RWPE1 (cell line): ENCODE measurements at regions not wholly inside any gene's neighbourhood (a gene's known extent, or its start where the extent isn't known, plus 50 kb on each side); places are given as distances from the start of the nearest gene placed in this dataset.

Experiments used
- CTCF ChIA-PET: fragments of 350-600 bp; sonication (Branson Sonifier 250); formaldehyde crosslinking; extraction: SDS; loops from one replicate; lab custom pipeline; 2021; lab: Yijun Ruan, JAX
- POLR2A ChIA-PET: fragments of 400-600 bp; formaldehyde crosslinking; extraction: SDS; loops from one replicate; lab custom pipeline; 2020; ENCODE audit warnings: antibody characterized with exemption; ENCODE audit not compliant: low non-redundant PET; lab: Yijun Ruan, JAX
- DNase-seq: peaks from one replicate; pipeline ENCODE4 v3.0.0; 2012; ENCODE audit warnings: low spot score
- H3K27ac ChIP-seq: fragments of 450-650 bp; 2 replicates; pipeline ENCODE4 v1.5.1; 2017
- CTCF ChIP-seq: fragments of 450-650 bp; conservative IDR thresholded peaks from 2 replicates; pipeline ENCODE4 v1.5.1; 2017; ENCODE audit warnings: low read depth, mild to moderate bottlenecking

DNA sequence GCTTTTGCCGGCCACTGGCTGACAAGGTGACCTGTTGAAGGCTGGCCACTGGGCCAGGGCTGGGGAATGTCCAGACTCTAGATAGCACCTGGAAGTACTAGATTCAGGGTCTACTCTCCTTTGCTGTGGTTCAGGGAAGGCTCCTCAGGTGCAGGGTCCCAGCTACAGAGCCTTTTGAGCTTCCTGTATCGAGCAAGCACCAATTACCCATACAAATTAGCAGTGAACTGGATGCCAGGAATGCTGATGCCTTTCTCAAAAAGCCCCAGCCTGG, 213.4 kb downstream of the CYP26B1 start:
- POLR2A ChIA-PET: no interaction called here
- TF ChIP-seq CTCF: no peak

DNA sequence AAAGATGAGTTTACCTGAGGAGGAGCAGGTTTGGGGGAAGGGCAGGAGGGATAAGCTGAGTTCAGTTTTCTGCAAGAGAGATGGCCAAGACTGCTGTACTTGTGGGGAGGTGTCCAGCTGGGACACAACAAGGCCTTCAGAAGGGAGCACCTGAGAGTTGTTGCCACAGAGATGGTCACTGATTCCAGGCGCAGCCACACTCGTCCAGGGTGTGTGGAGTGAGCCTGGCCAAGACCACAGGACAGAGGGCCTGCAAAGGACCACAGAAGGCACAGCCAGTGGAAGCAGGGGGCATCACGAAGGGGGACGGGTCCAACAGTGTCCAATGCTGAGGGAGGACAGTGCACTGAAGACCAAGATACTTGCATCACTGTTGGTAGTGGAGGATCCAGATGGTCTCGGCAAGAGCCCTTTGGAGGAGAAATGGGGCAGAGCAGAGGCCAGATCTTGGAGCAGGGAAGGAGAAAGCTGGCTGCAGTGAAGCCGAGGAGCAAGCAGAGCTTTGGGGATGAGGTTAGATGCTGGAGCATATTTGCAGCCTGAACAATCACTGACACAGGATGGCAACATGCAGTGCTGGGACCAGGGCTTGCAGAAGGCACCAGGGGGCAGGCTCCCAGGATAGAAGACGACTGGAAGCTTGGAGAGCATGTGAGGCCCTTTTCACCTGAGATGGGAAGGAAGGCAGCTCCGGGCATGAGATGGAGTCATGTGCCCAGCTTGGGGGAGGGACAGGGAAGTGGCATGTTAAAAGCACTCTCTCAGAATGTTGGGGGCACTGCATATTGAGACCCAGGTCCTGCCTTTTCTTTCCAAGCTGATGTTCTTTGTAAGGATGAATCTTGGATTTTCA, 214.0 kb downstream of the CYP26B1 start:
- POLR2A ChIA-PET: no interaction called here
- CTCF ChIA-PET: interaction anchor here (0.5 to 1.3 kb wide), 5 partner anchors 10 to 289 kb away, joined by 3 to 7 read pairs (median 4); no protein-coding TSS in a partner anchor
- no peak for TF ChIP-seq CTCF
- no peak for DNase-seq
- no peak overlapping the region for H3K27ac ChIP-seq

More for the DNA sequence above, 213.4 kb downstream of the CYP26B1 start:
- no peak for DNase-seq
- no peak overlapping the region for H3K27ac ChIP-seq
- CTCF ChIA-PET: interaction anchor here (0.5 to 1.3 kb wide), 4 partner anchors 10 to 288 kb away, joined by 3 to 7 read pairs (median 4); no protein-coding TSS in a partner anchor

DNA sequence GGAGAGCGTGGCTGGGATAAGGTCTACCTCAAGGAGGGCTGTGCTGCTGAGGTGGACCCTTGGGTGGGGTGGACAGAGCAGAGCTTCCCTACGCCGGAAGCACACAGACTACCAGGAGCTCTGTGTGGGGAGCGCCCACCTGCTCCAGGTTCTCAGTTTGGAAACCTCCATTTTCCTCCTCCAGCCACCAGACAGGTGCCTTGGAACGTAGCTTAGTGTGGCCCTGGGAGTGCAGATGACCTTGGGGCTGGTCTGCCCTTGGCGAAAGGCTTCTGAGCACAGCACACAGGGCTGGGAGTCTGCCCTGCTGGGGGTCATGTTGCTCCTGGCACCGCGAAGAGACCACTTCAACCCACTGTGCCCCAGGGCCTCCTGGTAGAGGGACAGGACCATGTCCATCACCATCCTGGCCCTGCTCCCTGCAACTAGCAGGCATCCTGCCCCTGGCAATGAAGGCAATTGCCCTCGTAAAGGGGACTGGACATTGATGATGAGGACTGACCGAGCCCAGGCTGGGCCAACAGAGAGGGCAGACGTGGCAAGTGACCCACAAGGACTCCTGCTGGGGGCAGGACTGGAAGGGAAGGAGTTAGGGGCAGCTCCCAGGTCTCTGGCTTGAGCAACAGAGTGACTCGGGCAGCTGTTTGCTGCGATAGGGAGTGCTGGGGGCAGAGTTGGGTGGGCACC, 214.7 kb downstream of the CYP26B1 start:
- POLR2A ChIA-PET: no interaction called here
- no peak for TF ChIP-seq CTCF

DNA sequence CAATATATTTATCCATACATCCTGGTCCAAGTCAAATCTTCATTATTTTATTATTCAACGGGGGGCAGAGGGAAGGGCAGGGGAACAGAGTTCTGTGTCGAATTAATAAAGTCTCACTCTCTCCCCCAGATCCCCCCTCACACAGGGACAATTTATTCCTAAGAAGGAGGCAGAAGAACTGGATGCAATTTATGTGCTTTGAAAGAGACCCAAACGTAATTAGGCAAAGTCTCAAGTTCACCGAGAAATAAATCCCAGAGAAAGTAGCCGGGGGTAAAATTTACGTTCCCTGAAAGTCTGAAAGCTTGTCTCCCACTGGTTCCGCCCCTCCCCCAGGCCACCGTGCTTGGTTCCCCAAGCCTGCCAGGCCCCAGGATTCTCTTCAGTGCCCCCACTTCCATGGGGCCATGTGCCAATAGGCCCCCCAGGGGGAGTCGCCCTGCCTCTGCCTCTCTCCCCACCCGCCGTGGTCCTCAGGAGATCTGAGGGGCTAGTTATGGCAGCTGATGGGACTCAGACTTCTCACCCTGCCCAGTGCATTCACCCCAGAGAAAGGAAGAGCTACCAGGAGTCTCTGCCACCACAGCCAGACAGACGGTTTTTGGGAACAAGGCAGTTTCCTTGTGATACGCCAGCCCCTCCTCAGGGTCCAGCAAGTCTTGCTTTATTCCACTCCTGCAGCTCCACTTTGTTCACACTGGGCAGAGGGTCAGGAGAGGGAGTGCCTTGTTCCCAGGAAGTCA, 215.5 kb downstream of the CYP26B1 start:
- POLR2A ChIA-PET: no interaction called here
- no peak for TF ChIP-seq CTCF
- DNase-seq: no peak
- CTCF ChIA-PET: no interaction called here
- H3K27ac ChIP-seq: no peak overlapping the region

More for the DNA sequence above, 214.7 kb downstream of the CYP26B1 start:
- DNase-seq: no peak
- H3K27ac ChIP-seq: no peak overlapping the region
- CTCF ChIA-PET: interaction anchor here (0.5 to 0.6 kb wide), 2 partner anchors 11 to 40 kb away, joined by 3 read pairs; no protein-coding TSS in a partner anchor

GRCh38 chr2:71930049-71930681, 217.5 kb downstream of the CYP26B1 start:
- no peak for DNase-seq

More at GRCh38 chr2:71930049-71930681, 217.5 kb downstream of the CYP26B1 start:
- CTCF ChIA-PET: interaction anchor here (0.6 to 0.7 kb wide), 2 partner anchors 46 to 140 kb away, joined by 3 to 5 read pairs; no protein-coding TSS in a partner anchor
- POLR2A ChIA-PET: no interaction called here
- no peak for TF ChIP-seq CTCF
- no peak overlapping the region for H3K27ac ChIP-seq
